ENCODE measurements at regions not wholly inside any gene's neighbourhood (a gene's known extent, or its start where the extent isn't known, plus 50 kb on each side); places are given as distances from the start of the nearest gene placed in this dataset.

GRCh38 chr6:145375502-145375901 is 359.8 kb downstream of the EPM2A start:
- TF ChIP-seq POLR2AphosphoS5 (IDR thresholded peaks at IDR 0.05) (no peak), POLR2A (IDR thresholded peaks at IDR 0.05) (no peak), CTCF (IDR thresholded peaks at IDR 0.05) (no peak)

All from suprapubic skin (tissue), 4 donors.